ENCODE measurements at regions not wholly inside any gene's neighbourhood (a gene's known extent, or its start where the extent isn't known, plus 50 kb on each side); places are given as distances from the start of the nearest gene placed in this dataset.

DNA sequence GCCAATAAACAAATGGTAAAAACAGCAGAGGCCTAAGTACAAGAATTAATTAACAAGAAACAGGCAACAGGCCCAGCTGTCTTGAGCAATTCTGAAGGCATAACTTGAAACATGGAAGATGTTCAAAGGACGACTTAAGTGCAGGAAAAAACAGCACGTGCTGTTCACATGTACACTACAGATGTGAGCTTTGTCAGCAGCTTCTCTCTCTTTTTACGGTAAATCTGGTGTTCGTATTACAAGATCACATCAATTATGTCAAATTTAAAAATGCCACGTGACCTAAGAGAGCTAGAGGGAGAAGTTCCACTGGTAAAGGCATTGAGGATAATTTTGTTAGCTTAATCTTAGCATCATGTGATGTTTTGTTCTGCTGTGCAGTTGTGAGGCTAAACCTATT lies 281.1 kb downstream of the PSAT1 start:
- H3K4me3 ChIP-seq = no peak overlapping the region
- H3K27ac ChIP-seq = no peak overlapping the region
- H3K4me1 ChIP-seq = no peaks in the 10 kb centered on the region
- no peaks in the 10 kb centered on the region for H3K27me3 ChIP-seq
- in situ Hi-C loops (cut with MboI; ENCODE audit: low pct_ligation_motif_present in 1 of 4, low pct_unique_long_range_greater_than_20kb in 1 of 4, low sequenced_read_pairs in 3 of 4) (no loop called here), intact Hi-C loops (cut with DNase I; ENCODE audit: low total_unique reads) (no loop called here)
- 65 to 77% methylated on average over 5 of the region's 5 CpGs for WGBS, 2 donors (ENCODE audit: low coverage in 1 of 2)
- H3K36me3 ChIP-seq = no peaks in the 10 kb centered on the region
- H3K9me3 ChIP-seq = no peaks in the 10 kb centered on the region
- DNase-seq = no peak
- TF ChIP-seq, protein P1, sequence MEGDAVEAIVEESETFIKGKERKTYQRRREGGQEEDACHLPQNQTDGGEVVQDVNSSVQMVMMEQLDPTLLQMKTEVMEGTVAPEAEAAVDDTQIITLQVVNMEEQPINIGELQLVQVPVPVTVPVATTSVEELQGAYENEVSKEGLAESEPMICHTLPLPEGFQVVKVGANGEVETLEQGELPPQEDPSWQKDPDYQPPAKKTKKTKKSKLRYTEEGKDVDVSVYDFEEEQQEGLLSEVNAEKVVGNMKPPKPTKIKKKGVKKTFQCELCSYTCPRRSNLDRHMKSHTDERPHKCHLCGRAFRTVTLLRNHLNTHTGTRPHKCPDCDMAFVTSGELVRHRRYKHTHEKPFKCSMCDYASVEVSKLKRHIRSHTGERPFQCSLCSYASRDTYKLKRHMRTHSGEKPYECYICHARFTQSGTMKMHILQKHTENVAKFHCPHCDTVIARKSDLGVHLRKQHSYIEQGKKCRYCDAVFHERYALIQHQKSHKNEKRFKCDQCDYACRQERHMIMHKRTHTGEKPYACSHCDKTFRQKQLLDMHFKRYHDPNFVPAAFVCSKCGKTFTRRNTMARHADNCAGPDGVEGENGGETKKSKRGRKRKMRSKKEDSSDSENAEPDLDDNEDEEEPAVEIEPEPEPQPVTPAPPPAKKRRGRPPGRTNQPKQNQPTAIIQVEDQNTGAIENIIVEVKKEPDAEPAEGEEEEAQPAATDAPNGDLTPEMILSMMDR (IDR thresholded peaks at IDR 0.05) = no peak
- TF ChIP-seq POLR2AphosphoS5 (IDR thresholded peaks at IDR 0.05) = no peak
- no peak for TF ChIP-seq POLR2A (IDR thresholded peaks at IDR 0.05)
- no peak for TF ChIP-seq EP300 (IDR thresholded peaks at IDR 0.05; ENCODE audit: low read depth)

DNA sequence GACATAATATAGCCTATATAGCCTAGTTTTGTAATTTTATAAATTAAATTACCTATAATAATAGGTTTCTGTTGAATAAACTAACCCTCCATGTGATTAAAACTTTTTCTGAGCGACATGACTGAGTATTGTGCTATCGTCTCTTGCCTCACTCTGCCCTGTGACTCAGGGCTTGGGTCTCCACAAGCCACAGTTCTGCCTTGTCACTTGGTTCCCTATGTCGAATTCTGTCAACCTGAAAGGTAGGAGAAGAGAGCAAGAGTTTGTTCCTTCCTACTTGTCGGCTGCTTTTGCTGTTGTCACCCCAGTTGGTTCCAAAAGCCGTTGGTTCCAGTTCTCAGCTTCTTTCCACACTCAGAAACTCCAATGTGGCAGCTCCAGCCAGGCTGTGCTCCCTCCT lies 285.9 kb downstream of the PSAT1 start:
- in situ Hi-C loops (cut with MboI; ENCODE audit: low pct_ligation_motif_present in 1 of 4, low pct_unique_long_range_greater_than_20kb in 1 of 4, low sequenced_read_pairs in 3 of 4) = no loop called here
- no peaks in the 10 kb centered on the region for H3K4me1 ChIP-seq
- no peaks in the 10 kb centered on the region for H3K27me3 ChIP-seq
- no peak for DNase-seq
- intact Hi-C loops (cut with DNase I; ENCODE audit: low total_unique reads) = no loop called here
- no peaks in the 10 kb centered on the region for H3K36me3 ChIP-seq
- H3K27ac ChIP-seq = no peak overlapping the region
- WGBS, 2 donors (ENCODE audit: low coverage in 1 of 2) = 73 to 75% methylated on average over 5 of the region's 5 CpGs
- H3K9me3 ChIP-seq = no peaks in the 10 kb centered on the region
- H3K4me3 ChIP-seq = no peak overlapping the region
- TF ChIP-seq, protein P1 (IDR thresholded peaks at IDR 0.05) = no peak
- TF ChIP-seq POLR2AphosphoS5 (IDR thresholded peaks at IDR 0.05) = no peak

- in situ Hi-C loops (cut with MboI; ENCODE audit: low pct_ligation_motif_present in 1 of 4, low pct_unique_long_range_greater_than_20kb in 1 of 4, low sequenced_read_pairs in 3 of 4) (no loop called here), intact Hi-C loops (cut with DNase I; ENCODE audit: low total_unique reads) (no loop called here)
- H3K4me1 ChIP-seq = no peaks in the 10 kb centered on the region
- H3K27ac ChIP-seq = no peak overlapping the region
- H3K9me3 ChIP-seq = no peaks in the 10 kb centered on the region
- no peak overlapping the region for H3K4me3 ChIP-seq
- no peaks in the 10 kb centered on the region for H3K27me3 ChIP-seq
- TF ChIP-seq POLR2A (IDR thresholded peaks at IDR 0.05) (no peak), EP300 (IDR thresholded peaks at IDR 0.05; ENCODE audit: low read depth) (no peak), POLR2AphosphoS5 (IDR thresholded peaks at IDR 0.05) (no peak)
- TF ChIP-seq, protein P1 (IDR thresholded peaks at IDR 0.05) = no peak
- 49 to 69% methylated on average over 1 of the region's 1 CpG for WGBS, 2 donors (ENCODE audit: low coverage in 1 of 2)
- no peaks in the 10 kb centered on the region for H3K36me3 ChIP-seq
- no peak for DNase-seq
These were observed 287.7 kb downstream of the PSAT1 start for GRCh38 chr9:78584589-78584988.

DNA sequence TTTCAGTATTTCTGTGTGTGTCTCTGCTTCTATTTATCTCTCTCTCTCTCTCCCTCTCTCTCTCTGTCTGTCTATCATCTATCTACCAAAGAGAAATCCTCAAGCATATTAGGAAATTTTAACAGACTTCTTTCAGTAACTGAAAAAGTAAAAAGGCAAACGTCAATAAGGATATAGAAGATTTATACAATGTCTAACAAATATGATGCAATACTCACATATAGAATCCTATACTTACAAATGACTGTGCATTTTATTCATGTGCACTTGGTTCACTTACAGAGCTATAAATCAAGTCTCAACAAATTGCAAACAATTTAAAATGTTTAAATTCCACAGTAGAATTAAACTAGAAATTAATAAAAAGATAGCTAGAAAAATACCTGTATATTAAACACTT lies 289.0 kb downstream of the PSAT1 start:
- Histone ChIP-seq H3K4me1 (no peaks in the 10 kb centered on the region), H3K4me3 (no peak overlapping the region), H3K9me3 (no peaks in the 10 kb centered on the region), H3K36me3 (no peaks in the 10 kb centered on the region), H3K27ac (no peak overlapping the region), H3K27me3 (no peaks in the 10 kb centered on the region)
- TF ChIP-seq POLR2AphosphoS5 (IDR thresholded peaks at IDR 0.05) (no peak), EP300 (IDR thresholded peaks at IDR 0.05; ENCODE audit: low read depth) (no peak), POLR2A (IDR thresholded peaks at IDR 0.05) (no peak)
- TF ChIP-seq, protein P1 (IDR thresholded peaks at IDR 0.05) = no peak
- intact Hi-C loops (cut with DNase I; ENCODE audit: low total_unique reads) (no loop called here), in situ Hi-C loops (cut with MboI; ENCODE audit: low pct_ligation_motif_present in 1 of 4, low pct_unique_long_range_greater_than_20kb in 1 of 4, low sequenced_read_pairs in 3 of 4) (no loop called here)
- WGBS, 2 donors (ENCODE audit: low coverage in 1 of 2) = 42 to 69% methylated on average over 1 of the region's 1 CpG
- DNase-seq = no peak

Data from transverse colon (tissue), 4 donors.